Left cardiac atrium (tissue), 4 donors: ENCODE measurements at regions not wholly inside any gene's neighbourhood (a gene's known extent, or its start where the extent isn't known, plus 50 kb on each side); places are given as distances from the start of the nearest gene placed in this dataset.

Source experiments
- ATAC-seq, 2 donors: fragments of 200-7000 bp; cut with Tn5 transposase; one replicate each; pipeline ENCODE4 v1.9.1; 2020; ENCODE audit warnings: mild to moderate bottlenecking in 2 of 2, moderate library complexity in 2 of 2
- DNase-seq: peaks from one replicate; pipeline ENCODE4 v3.0.0-alpha.2; 2020
- intact Hi-C, 2 donors: fragments of 100-400 bp; cut with DNase I; formaldehyde crosslinking; loops; one replicate each; pipeline versions ENCODE4 v1.14.1 to v1.15.1; 2022 to 2023
- donor health status: DM: no; HTN: yes; CAD: no.
- donor health status: DM: no; HTN: yes; CAD: no; lungs with severe emphysema.
- donor health status: DM: yes; HTN: yes; CAD: no.
- donor health status: Dilated cardiomyopathy.

DNA sequence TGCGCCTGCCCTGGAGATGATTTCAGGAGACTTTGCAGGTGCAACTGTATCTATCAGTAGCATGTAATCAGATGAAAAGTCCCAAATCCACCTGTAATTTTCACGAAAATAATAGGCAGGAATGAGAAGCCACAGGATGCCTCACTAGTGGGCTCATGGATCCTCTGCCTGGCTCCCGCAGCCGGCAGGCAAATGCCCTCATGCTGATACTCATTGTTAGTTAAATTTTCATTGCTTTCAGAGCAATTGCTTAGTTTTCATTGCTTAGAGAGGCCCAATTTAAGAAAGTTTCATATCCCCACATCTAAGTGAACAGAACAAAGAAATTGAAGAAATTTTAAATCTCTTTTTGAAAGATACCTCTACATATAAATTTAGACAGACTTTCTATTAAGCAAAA, 57.6 kb upstream of the CTDP1 start:
- ATAC-seq (no peak), DNase-seq (no peak)
- intact Hi-C loops = no loop called here

DNA sequence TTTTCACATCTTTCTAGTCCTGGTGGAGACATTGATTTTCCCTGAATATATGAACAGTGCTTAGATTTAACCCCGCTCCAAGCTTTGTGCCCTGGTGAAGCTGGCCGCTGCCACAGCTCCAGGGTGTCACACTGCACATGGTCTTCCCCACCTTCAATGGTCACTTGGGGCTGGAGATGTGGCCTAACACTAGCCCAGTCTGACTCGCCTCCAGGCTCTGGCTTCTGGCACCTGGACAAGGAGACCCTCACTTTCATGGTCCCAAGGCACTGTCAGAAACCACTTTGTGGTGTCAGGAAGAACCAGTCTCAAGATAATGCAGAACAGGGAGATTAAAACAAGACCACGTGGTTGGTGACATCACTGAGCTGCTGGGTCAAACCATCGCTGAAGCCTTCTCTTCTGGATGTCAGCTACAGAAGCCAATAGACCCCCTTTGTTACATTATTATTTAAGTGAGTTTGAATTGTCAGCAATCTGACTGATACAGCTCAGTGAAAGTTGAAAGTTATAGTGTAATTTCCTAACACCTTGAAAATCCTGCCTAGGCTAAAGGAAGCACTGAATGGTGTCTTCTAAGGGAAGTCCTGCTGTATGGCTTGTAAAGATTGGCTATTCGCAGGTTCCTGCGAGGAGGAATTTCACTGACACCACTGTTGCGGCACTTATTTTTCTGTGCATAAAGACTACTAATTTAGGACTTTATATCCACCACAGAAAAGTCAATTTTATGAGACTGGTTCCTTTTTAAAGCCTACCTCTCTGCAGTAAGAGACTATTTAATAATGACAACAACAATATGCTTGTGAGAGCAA, 55.0 kb upstream of the CTDP1 start:
- no peak for ATAC-seq
- intact Hi-C loops = no loop called here

DNA sequence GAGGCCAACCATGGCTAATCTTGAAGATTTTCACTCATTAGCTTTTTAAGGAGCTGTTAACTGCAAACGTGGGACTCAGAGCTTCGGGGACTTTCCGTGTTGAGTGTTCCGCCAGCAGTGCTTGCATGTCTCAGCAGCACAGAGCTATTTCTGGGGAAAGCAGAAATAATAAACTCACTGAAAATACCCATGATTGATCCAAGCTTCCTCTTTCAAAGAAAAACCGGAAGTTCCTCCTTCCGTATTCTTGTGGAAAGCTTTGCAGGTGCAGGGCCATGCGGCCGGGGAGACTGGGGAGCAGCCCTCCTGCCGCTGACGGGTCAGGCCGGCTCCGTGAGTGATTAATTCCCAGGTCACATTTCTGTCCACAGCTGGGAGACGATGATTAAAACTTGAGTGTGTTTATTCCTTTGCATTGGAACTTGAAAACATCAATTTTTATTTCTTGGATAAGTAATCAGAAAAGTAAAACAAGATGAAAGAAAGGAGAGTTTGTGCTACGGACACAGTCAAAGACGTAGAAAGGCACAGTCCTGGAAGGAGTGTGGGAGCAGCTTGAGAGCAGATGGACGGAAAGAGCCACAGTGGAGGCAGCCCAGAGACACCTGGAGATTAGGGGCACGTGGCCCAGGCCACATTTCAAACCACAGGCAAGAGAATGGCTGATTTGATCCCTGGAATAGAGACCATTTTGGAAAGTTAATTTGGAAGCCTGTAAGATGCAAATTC, 54.2 kb upstream of the CTDP1 start:
- intact Hi-C loops = no loop called here
- DNase-seq = peak; percentile 17
- peak; percentile 35 to 60 for ATAC-seq

More for the DNA sequence above, 55.0 kb upstream of the CTDP1 start:
- DNase-seq = peak; percentile 6

DNA sequence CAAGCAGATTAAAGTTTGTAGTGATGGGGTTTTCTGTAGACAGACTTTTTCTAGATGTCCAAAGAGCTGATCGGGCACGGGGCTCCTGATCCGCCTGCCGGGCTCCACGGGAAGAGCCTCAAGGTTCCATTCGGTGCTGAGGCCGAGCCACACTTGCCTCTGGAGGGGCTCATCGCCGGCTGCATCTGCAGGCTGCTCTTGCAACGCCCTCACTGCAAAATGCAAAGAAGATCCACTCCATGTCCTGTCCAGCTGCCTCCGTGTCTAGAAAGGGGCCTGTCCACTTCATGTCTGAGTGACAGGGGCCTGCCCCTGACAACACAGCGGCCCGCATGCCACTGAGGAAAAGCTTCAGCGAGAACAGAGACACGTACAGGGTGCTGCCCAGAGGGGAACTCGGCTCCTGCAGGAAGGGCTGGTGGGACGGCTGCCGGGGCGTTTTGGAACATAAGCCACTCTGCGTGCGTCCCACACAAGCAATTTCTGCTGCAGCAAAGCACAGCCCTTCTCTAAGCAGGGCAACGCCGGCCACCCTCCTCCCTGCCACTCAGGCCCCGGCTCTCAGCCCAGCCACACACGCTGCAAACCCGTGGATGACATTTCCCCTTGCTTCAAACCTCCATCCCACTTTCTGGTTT, 53.6 kb upstream of the CTDP1 start:
- DNase-seq (peak; percentile 12), ATAC-seq (no peak)
- intact Hi-C loops = no loop called here

- DNase-seq (peak; percentile 11), ATAC-seq (no peak)
- intact Hi-C loops = no loop called here
Measured at GRCh38 chr18:79626905-79627749, 52.5 kb upstream of the CTDP1 start.

GRCh38 chr18:79627750-79628294, 51.8 kb upstream of the CTDP1 start:
- ATAC-seq = no peak
- intact Hi-C loops = no loop called here
- DNase-seq = peak; percentile 17

- intact Hi-C loops = no loop called here
- ATAC-seq = no peak
- DNase-seq = peak; percentile 11
Measured at GRCh38 chr18:79628416-79629248, 51.0 kb upstream of the CTDP1 start.

DNA sequence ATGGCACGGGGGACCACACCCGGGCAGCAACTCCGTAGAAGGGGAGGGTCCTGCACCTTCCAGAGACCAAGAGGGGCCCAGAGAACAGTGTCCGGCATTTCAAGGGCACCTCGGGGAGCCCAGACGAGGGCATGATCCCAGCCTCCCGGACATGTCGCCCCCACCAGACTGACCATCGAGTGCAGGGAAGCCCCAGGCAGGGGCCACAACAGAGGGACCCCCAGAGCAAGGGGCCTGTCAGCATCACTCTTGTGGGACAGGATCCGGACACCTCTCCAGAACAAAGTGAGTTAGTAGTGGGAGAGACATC, 50.4 kb upstream of the CTDP1 start:
- ATAC-seq (no peak), DNase-seq (no peak)
- intact Hi-C loops = no loop called here

- ATAC-seq (no peak), DNase-seq (no peak)
- intact Hi-C loops = no loop called here
Measured at GRCh38 chr18:79629606-79630005, 50.0 kb upstream of the CTDP1 start.
